Thoracic aorta (tissue), 2 donors: ENCODE measurements at regions not wholly inside any gene's neighbourhood (a gene's known extent, or its start where the extent isn't known, plus 50 kb on each side); places are given as distances from the start of the nearest gene placed in this dataset.

Source experiments
- ATAC-seq: fragments of 150-250 bp; one replicate; pipeline ENCODE4 v1.8.0; 2017; ENCODE audit warnings: low read depth; ENCODE audit not compliant: insufficient number of reproducible peaks, low FRiP score
- DNase-seq: peaks from one replicate; pipeline ENCODE4 v3.0.0-alpha.2; 2020; ENCODE audit warnings: low spot score
- H3K27ac ChIP-seq, 2 donors: fragments of 200-600 bp; sonication (generic); 1 replicate in 1 of 2; 2 replicates in 1 of 2; pipeline ENCODE4 v1.5.1; 2016; ENCODE audit warnings: mild to moderate bottlenecking in 2 of 2, moderate library complexity in 2 of 2
- H3K27me3 ChIP-seq: fragments of 200-600 bp; sonication (generic); replicated peaks from 2 replicates; pipeline ENCODE4 v1.6.0; 2016; ENCODE audit warnings: mild to moderate bottlenecking; ENCODE audit not compliant: insufficient read depth
- H3K36me3 ChIP-seq: fragments of 200-600 bp; sonication (generic); one replicate; pipeline ENCODE4 v1.5.1; 2016
- H3K4me1 ChIP-seq, 2 donors: fragments of 200-600 bp; sonication (generic); 1 replicate in 1 of 2; 2 replicates in 1 of 2; pipeline versions ENCODE4 v1.5.1 to v1.6.0; 2016; ENCODE audit warnings: low read depth in 2 of 2, mild to moderate bottlenecking in 1 of 2; ENCODE audit not compliant: control insufficient read depth in 1 of 2
- H3K4me3 ChIP-seq: fragments of 200-600 bp; sonication (generic); 2 replicates; pipeline ENCODE4 v1.5.1; 2016; ENCODE audit warnings: mild to moderate bottlenecking
- H3K9me3 ChIP-seq: fragments of 200-600 bp; sonication (generic); 2 replicates; pipeline ENCODE4 v1.5.1; 2016
- TF ChIP-seq, protein P1 (sequence below): fragments of 200-600 bp; sonication (generic); IDR thresholded peaks from one replicate; pipeline ENCODE4 v1.5.1; 2019; ENCODE audit warnings: antibody characterized with exemption

DNA sequence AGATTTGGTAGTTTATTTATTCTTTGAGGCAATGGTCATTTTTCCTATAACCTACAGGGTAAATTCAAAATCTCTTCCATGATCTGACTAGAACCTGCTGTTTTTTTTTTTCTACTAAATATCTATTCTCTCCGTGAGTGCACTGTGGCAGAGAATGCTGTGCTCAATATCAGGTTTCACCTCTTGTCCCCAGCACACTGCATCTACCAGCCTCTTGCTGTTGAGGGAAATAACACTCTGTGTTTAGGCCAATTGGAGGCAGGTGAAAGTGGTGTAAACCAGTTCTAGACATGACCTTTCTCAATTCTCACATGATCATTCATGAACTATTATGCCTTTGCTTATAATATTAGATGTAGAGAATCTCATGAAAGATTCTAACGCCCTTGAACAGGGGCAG lies 2365.9 kb downstream of the MAT2B start:
- ATAC-seq (no peak), DNase-seq (no peak)
- TF ChIP-seq, protein P1, sequence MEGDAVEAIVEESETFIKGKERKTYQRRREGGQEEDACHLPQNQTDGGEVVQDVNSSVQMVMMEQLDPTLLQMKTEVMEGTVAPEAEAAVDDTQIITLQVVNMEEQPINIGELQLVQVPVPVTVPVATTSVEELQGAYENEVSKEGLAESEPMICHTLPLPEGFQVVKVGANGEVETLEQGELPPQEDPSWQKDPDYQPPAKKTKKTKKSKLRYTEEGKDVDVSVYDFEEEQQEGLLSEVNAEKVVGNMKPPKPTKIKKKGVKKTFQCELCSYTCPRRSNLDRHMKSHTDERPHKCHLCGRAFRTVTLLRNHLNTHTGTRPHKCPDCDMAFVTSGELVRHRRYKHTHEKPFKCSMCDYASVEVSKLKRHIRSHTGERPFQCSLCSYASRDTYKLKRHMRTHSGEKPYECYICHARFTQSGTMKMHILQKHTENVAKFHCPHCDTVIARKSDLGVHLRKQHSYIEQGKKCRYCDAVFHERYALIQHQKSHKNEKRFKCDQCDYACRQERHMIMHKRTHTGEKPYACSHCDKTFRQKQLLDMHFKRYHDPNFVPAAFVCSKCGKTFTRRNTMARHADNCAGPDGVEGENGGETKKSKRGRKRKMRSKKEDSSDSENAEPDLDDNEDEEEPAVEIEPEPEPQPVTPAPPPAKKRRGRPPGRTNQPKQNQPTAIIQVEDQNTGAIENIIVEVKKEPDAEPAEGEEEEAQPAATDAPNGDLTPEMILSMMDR, result no peak

DNA sequence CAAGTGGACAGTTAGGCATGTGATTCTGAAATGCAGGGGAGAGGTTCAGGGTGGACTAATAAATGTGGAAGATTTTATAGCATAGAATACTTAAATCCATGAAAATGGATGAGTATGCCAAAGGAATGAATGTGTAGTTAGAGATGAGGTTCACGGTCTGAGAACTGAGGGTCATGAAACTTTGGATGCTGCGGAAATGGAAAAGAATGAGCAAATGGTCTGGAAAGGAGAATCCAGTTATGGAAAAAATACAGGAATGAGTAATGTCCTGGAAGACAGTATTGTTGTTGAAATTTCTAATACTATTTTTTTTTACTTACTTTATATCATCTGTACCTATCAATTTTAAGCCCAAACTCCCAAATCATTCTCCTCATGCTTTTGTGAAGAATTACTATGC lies 2369.4 kb downstream of the MAT2B start:
- no peak for ATAC-seq
- TF ChIP-seq, protein P1, result no peak
- Histone ChIP-seq H3K9me3 (no peaks in the 10 kb centered on the region), H3K27me3 (no peaks in the 10 kb centered on the region), H3K36me3 (no peaks in the 10 kb centered on the region), H3K4me1 (no peaks in the 10 kb centered on the region), H3K27ac (no peak overlapping the region), H3K4me3 (no peak overlapping the region)
- no peak for DNase-seq

More for the DNA sequence above, 2365.9 kb downstream of the MAT2B start:
- H3K9me3 ChIP-seq, result no peaks in the 10 kb centered on the region
- H3K36me3 ChIP-seq, result no peaks in the 10 kb centered on the region
- no peak overlapping the region for H3K4me3 ChIP-seq
- H3K27ac ChIP-seq, result no peak overlapping the region
- H3K27me3 ChIP-seq, result no peaks in the 10 kb centered on the region
- H3K4me1 ChIP-seq, result no peaks in the 10 kb centered on the region

DNA sequence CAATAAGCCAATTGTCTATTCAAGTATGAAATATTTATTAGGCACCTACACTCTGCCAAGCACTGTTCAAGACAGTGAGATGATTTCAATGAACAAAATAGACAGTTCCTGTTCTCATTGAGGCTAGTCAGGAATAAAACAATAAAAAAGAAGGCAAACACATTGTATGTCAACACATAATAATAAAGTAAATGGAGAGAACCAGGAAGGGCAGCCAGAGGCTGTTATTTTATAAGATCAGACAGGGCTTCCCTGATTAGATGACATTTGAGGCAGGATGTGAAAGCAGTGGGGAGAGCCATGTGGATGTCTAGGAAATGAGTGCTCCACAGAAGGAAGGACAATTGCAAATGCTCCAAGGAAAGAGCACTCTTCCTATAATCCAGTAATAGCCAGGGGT lies 2371.1 kb downstream of the MAT2B start:
- ATAC-seq (no peak), DNase-seq (no peak)
- Histone ChIP-seq H3K4me3 (no peak overlapping the region), H3K27me3 (no peaks in the 10 kb centered on the region), H3K36me3 (no peaks in the 10 kb centered on the region), H3K4me1 (no peaks in the 10 kb centered on the region), H3K9me3 (no peaks in the 10 kb centered on the region), H3K27ac (no peak overlapping the region)
- TF ChIP-seq, protein P1, result no peak

DNA sequence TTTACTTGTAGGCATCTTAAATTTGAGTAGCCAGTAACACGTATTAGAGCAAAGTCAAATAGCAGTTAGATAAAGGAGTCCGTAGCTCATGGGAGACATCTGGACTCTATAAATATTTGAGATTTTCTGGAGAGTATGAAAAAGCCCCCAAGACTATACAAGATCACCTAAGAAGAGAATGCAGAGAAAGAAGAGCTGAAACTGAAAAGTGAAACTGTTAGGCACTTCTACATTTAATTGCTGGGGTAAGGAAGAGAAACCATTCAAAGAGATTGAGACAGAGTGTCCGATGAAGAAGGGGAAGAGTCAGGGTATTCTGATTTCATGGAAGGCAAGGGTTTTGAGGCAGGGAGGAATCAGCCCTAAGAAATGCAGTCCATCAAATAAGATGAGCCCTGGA lies 2372.1 kb downstream of the MAT2B start:
- Histone ChIP-seq H3K9me3 (no peaks in the 10 kb centered on the region), H3K4me1 (no peaks in the 10 kb centered on the region), H3K27me3 (no peaks in the 10 kb centered on the region), H3K4me3 (no peak overlapping the region), H3K36me3 (no peaks in the 10 kb centered on the region), H3K27ac (no peak overlapping the region)
- TF ChIP-seq, protein P1, result no peak
- no peak for ATAC-seq
- no peak for DNase-seq

DNA sequence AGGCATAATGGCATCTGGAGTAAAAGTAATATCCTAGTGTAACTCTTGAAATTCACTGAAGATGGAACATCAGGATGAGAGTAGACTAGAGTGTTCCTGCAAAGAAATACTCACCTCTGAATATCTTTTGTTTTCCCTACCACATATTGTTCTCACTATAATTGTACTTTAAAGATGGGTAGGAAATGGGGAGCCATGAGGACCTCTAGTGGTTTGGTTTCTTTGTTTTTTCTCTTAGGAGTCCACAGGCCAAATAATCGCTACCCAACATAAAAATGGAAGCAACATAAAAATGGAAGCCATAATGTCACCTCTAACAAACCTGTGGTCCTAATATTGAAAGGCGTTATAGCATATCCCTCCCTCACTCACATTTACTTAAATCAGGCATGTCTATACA lies 2375.8 kb downstream of the MAT2B start:
- Histone ChIP-seq H3K4me3 (no peak overlapping the region), H3K27ac (no peak overlapping the region), H3K36me3 (no peaks in the 10 kb centered on the region), H3K9me3 (no peaks in the 10 kb centered on the region), H3K27me3 (no peaks in the 10 kb centered on the region), H3K4me1 (no peaks in the 10 kb centered on the region)
- DNase-seq, result no peak
- no peak for ATAC-seq
- TF ChIP-seq, protein P1, result no peak
